HCT116 (cell line): ENCODE measurements at regions not wholly inside any gene's neighbourhood (a gene's known extent, or its start where the extent isn't known, plus 50 kb on each side); places are given as distances from the start of the nearest gene placed in this dataset.

Source experiments
- ATAC-seq: fragments of 200-7000 bp; cut with Tn5 transposase; 2 replicates; pipeline ENCODE4 v1.9.1; 2020; ENCODE audit warnings: mild to moderate bottlenecking, moderate library complexity
- BruUV-seq: library from RNA; stranded (reverse); fragments of 400-500 nt; replicated peaks from 2 replicates; lab custom pipeline; 2021; lab: Mats Ljungman, UMichigan
- CTCF ChIA-PET: fragments of 300-600 bp; sonication (Branson Sonifier 250); formaldehyde crosslinking; loops from one replicate; lab custom pipeline; 2021; ENCODE audit warnings: antibody characterized with exemption; lab: Charles Lee
- POLR2A ChIA-PET: fragments of 300-600, 350-600 bp; sonication (Branson Sonifier 250); formaldehyde crosslinking; loops from one replicate; lab custom pipeline; 2021; ENCODE audit warnings: antibody characterized with exemption; lab: Charles Lee
- RAD21 ChIA-PET, 2 experiments: fragments of 300-600 bp; sonication (Branson Sonifier 250); formaldehyde crosslinking; loops; one replicate each; lab custom pipeline; 2023; ENCODE audit warnings: low total read pairs in 2 of 2; ENCODE audit not compliant: uncharacterized antibody in 2 of 2, unreplicated experiment in 2 of 2, low non-redundant PET in 1 of 2; lab: Charles Lee
- DNase-seq: peaks from one replicate; pipeline ENCODE4 v3.0.0-alpha.2; 2010; ENCODE audit warnings: low read depth, low spot score
- H2AFZ ChIP-seq: fragments of 200-600 bp; shearing (Covaris generic), sonication (generic); 2 replicates; pipeline ENCODE4 v1.6.1; 2017; ENCODE audit warnings: low read depth, mixed run types, mixed read lengths, antibody characterized with exemption, low read length; ENCODE audit not compliant: poor library complexity, severe bottlenecking
- H3K27ac ChIP-seq: 2 replicates; pipeline ENCODE4 v1.5.1; 2012; ENCODE audit warnings: low read depth, low read length
- H3K27me3 ChIP-seq: fragments of 200-600 bp; sonication (generic); 2 replicates; pipeline ENCODE4 v1.6.1; 2016; ENCODE audit warnings: mixed run types, low read length, mixed read lengths; ENCODE audit not compliant: insufficient read depth
- H3K36me3 ChIP-seq, 2 experiments: fragments of 200-500 bp in 1 of 2; fragments of 200-600 bp in 1 of 2; sonication (Bioruptor generic) in 1 of 2; sonication (generic) in 1 of 2; 2 replicates each; pipeline versions ENCODE4 v1.5.1 to v1.6.1; 2014 to 2016; ENCODE audit warnings: low read length in 2 of 2, inconsistent platforms in 1 of 2, mixed read lengths in 1 of 2, mixed run types in 1 of 2; ENCODE audit not compliant: insufficient read depth in 2 of 2, control insufficient read depth in 1 of 2
- H3K4me1 ChIP-seq, 2 experiments: fragments of 200-600 bp in 1 of 2; sonication (generic) in 1 of 2; 2 replicates each; pipeline versions ENCODE4 v1.5.1 to v1.6.1; 2012 to 2017; ENCODE audit warnings: low read length in 2 of 2, inconsistent platforms in 1 of 2, mild to moderate bottlenecking in 1 of 2, mixed read lengths in 1 of 2, mixed run types in 1 of 2, moderate library complexity in 1 of 2; ENCODE audit not compliant: insufficient read depth in 2 of 2, control insufficient read depth in 1 of 2
- H3K4me2 ChIP-seq: fragments of 200-600 bp; sonication (generic); 2 replicates; pipeline ENCODE4 v1.6.1; 2017; ENCODE audit warnings: mixed run types, low read length, mixed read lengths
- H3K4me3 ChIP-seq, 2 experiments: fragments of 200-600 bp in 1 of 2; sonication (generic) in 1 of 2; replicated peaks in 1 of 2; 2 replicates each; pipeline ENCODE4 v1.5.1; 2011 to 2016; ENCODE audit warnings: low read length in 2 of 2, control low read depth in 1 of 2, low read depth in 1 of 2, mild to moderate bottlenecking in 1 of 2, mixed read lengths in 1 of 2, mixed run types in 1 of 2
- H3K79me2 ChIP-seq: fragments of 200-600 bp; sonication (generic); 2 replicates; pipeline ENCODE4 v1.6.1; 2017; ENCODE audit warnings: mild to moderate bottlenecking, mixed run types, low read length, moderate library complexity, mixed read lengths; ENCODE audit not compliant: insufficient read depth
- H3K9ac ChIP-seq: fragments of 200-600 bp; sonication (generic); 2 replicates; pipeline ENCODE4 v1.6.1; 2016; ENCODE audit warnings: low read length, mixed read lengths
- H3K9me2 ChIP-seq: fragments of 200-600 bp; sonication (generic), shearing (Covaris generic); 2 replicates; pipeline ENCODE4 v1.6.1; 2017; ENCODE audit warnings: mixed run types, mild to moderate bottlenecking, moderate library complexity; ENCODE audit not compliant: insufficient read depth
- H3K9me3 ChIP-seq, 2 experiments: fragments of 200-500 bp in 1 of 2; fragments of 200-600 bp in 1 of 2; sonication (Bioruptor generic) in 1 of 2; sonication (generic) in 1 of 2; 2 replicates each; pipeline ENCODE4 v1.6.1; 2014 to 2017; ENCODE audit warnings: low read length in 2 of 2, mixed read lengths in 2 of 2, inconsistent platforms in 1 of 2, low read depth in 1 of 2, mild to moderate bottlenecking in 1 of 2, mixed run types in 1 of 2, moderate library complexity in 1 of 2; ENCODE audit not compliant: control insufficient read depth in 1 of 2, insufficient read depth in 1 of 2
- H4K20me1 ChIP-seq: fragments of 200-600 bp; sonication (generic), shearing (Covaris generic); 2 replicates; pipeline ENCODE4 v1.6.1; 2017; ENCODE audit warnings: mixed run types, mild to moderate bottlenecking, moderate library complexity; ENCODE audit not compliant: insufficient read depth
- ATF3 ChIP-seq: IDR thresholded peaks from 2 replicates; pipeline ENCODE4 v1.6.1; 2012
- CEBPB ChIP-seq: IDR thresholded peaks from 2 replicates; pipeline ENCODE4 v1.6.1; 2012; ENCODE audit warnings: low read depth
- CTCF ChIP-seq, 3 experiments: fragments of 200-600 bp in 1 of 3; sonication (generic) in 1 of 3; IDR thresholded peaks in 2 of 3; conservative IDR thresholded peaks in 1 of 3; 2 replicates each; pipeline ENCODE4 v1.5.1; 2012 to 2017; ENCODE audit warnings: low read depth in 2 of 3, low read length in 2 of 3, antibody characterized with exemption in 1 of 3, borderline replicate concordance in 1 of 3, control low read depth in 1 of 3, mild to moderate bottlenecking in 1 of 3, mixed read lengths in 1 of 3, mixed run types in 1 of 3, moderate library complexity in 1 of 3; ENCODE audit not compliant: insufficient read depth in 1 of 3
- ELF1 ChIP-seq: IDR thresholded peaks from 2 replicates; pipeline ENCODE4 v1.6.1; 2012; ENCODE audit warnings: low read depth, borderline replicate concordance
- EZH2 ChIP-seq: fragments of 200-600 bp; sonication (generic); IDR thresholded peaks from 2 replicates; pipeline ENCODE4 v1.6.1; 2017; ENCODE audit warnings: antibody characterized with exemption, mixed run types
- EZH2phosphoT487 ChIP-seq: fragments of 200-600 bp; IDR thresholded peaks from 2 replicates; pipeline ENCODE4 v1.6.1; 2018; ENCODE audit warnings: antibody characterized with exemption, borderline replicate concordance
- JUND ChIP-seq: IDR thresholded peaks from 2 replicates; pipeline ENCODE4 v1.6.1; 2012
- POLR2A ChIP-seq: IDR thresholded peaks from 2 replicates; pipeline ENCODE4 v1.7.0; 2011; ENCODE audit warnings: borderline replicate concordance; ENCODE audit not compliant: insufficient read depth, insufficient read length; ENCODE audit errors: extremely low read depth
- POLR2AphosphoS5 ChIP-seq: IDR thresholded peaks from 2 replicates; pipeline ENCODE4 v1.6.1; 2011; ENCODE audit warnings: mild to moderate bottlenecking, low read depth, low read length, moderate library complexity
- RAD21 ChIP-seq: IDR thresholded peaks from 2 replicates; pipeline ENCODE4 v1.6.1; 2012; ENCODE audit warnings: low read depth, mild to moderate bottlenecking
- REST ChIP-seq: IDR thresholded peaks from 2 replicates; pipeline ENCODE4 v1.6.1; 2012; ENCODE audit warnings: low read depth
- SP1 ChIP-seq: IDR thresholded peaks from 2 replicates; pipeline ENCODE4 v1.6.1; 2012; ENCODE audit warnings: low read depth
- SRF ChIP-seq: IDR thresholded peaks from 2 replicates; pipeline ENCODE4 v1.6.1; 2012; ENCODE audit warnings: low read depth
- YY1 ChIP-seq: IDR thresholded peaks from 2 replicates; pipeline ENCODE4 v1.6.1; 2011; ENCODE audit warnings: low read length, low read depth, moderate library complexity, mild to moderate bottlenecking; ENCODE audit not compliant: insufficient replicate concordance; ENCODE audit errors: extremely low read depth
- ZFX ChIP-seq: fragments of 450-650 bp; IDR thresholded peaks from 2 replicates; pipeline ENCODE4 v1.6.1; 2017
- ZNF274 ChIP-seq: fragments of 200-500 bp; sonication (Bioruptor generic); IDR thresholded peaks from 2 replicates; pipeline ENCODE4 v1.6.1; 2014; ENCODE audit warnings: mild to moderate bottlenecking, low read depth, low read length, inconsistent platforms
- intact Hi-C: fragments of 100-400 bp; cut with micrococcal nuclease; formaldehyde crosslinking; loops from 2 replicates; pipeline ENCODE4 v1.10.0; 2022

DNA sequence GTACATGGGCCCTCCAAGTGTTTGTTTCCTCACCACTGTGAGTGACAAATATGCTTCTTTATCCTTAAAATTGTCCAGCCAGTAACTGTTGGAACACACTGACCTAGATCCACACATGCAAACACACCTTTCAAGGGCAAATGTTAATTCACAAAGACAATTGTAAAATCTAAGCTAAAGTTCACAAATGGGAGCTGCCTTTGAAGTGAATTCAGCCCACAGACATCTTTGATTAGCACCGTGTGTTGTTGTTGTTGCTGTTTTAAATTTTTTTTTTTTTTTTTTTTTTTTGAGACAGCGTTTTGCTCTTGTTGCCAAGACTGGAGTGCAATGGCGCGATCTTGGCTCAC lies 52.3 kb upstream of the SLC16A1 start:
- no TSS peak for BruUV-seq
- no peaks in the 10 kb centered on the region for H3K4me1 ChIP-seq

More for the DNA sequence above, 52.3 kb upstream of the SLC16A1 start:
- H3K4me3 ChIP-seq, result no peak overlapping the region
- ChIA-PET CTCF (no interaction called here), POLR2A (no interaction called here), RAD21 (interaction anchor here in 1 of 2 experiments (0.6 kb wide), 1 partner anchor 34 kb away, joined by 3 read pairs; no protein-coding TSS in a partner anchor)
- H3K27me3 ChIP-seq, result no peaks in the 10 kb centered on the region
- H3K9me2 ChIP-seq, result no peaks in the 10 kb centered on the region
- H3K36me3 ChIP-seq, result no peaks in the 10 kb centered on the region
- intact Hi-C loops, result no loop called here
- TF ChIP-seq CTCF (IDR thresholded peaks at IDR 0.05 in 2 of 3, conservative IDR thresholded peaks at IDR 0.05 in 1 of 3; ENCODE audit: borderline replicate concordance in 1 of 3, insufficient read depth in 1 of 3, low read depth in 2 of 3, low read length in 2 of 3) (no peak), SP1 (no peak), YY1 (no peak), RAD21 (no peak), REST (no peak), ELF1 (no peak), ATF3 (no peak), SRF (no peak), EZH2phosphoT487 (no peak), EZH2 (no peak), ZFX (no peak), ZNF274 (no peak), JUND (no peak), CEBPB (no peak), POLR2AphosphoS5 (no peak), POLR2A (no peak)
- no peaks in the 10 kb centered on the region for H3K79me2 ChIP-seq
- no peak overlapping the region for H3K4me2 ChIP-seq
- H3K9ac ChIP-seq, result no peak overlapping the region
- H2AFZ ChIP-seq, result no peak overlapping the region
- no peak for ATAC-seq
- no peaks in the 10 kb centered on the region for H3K9me3 ChIP-seq
- no peak for DNase-seq
- H4K20me1 ChIP-seq, result no peaks in the 10 kb centered on the region
- no peak overlapping the region for H3K27ac ChIP-seq
